Panc1 (cell line): ENCODE measurements at regions not wholly inside any gene's neighbourhood (a gene's known extent, or its start where the extent isn't known, plus 50 kb on each side); places are given as distances from the start of the nearest gene placed in this dataset.

ENCODE experiments used
- ATAC-seq: fragments of 200-7000 bp; cut with Tn5 transposase; 2 replicates; pipeline ENCODE4 v1.9.1; 2020; ENCODE audit warnings: mild to moderate bottlenecking, moderate library complexity
- BruUV-seq: library from RNA; stranded (reverse); fragments of 400-500 nt; replicated peaks from 2 replicates; lab custom pipeline; 2021; lab: Mats Ljungman, UMichigan
- CTCF ChIA-PET: fragments of 300-600 bp; sonication (Branson Sonifier 250); formaldehyde crosslinking; loops from one replicate; lab custom pipeline; 2022; ENCODE audit warnings: antibody characterized with exemption; lab: Charles Lee
- POLR2A ChIA-PET: fragments of 300-600 bp; sonication (Branson Sonifier 250); formaldehyde crosslinking; loops from one replicate; lab custom pipeline; 2022; ENCODE audit warnings: antibody characterized with exemption; lab: Charles Lee
- DNase-seq: peaks from one replicate; pipeline ENCODE4 v3.0.0-alpha.2; 2010; ENCODE audit warnings: low read depth, low spot score
- H3K27ac ChIP-seq: 2 replicates; pipeline ENCODE4 v1.5.1; 2011; ENCODE audit warnings: mild to moderate bottlenecking, low read length, inconsistent platforms
- H3K27me3 ChIP-seq: fragments of 200-500 bp; sonication (Bioruptor generic); 2 replicates; pipeline ENCODE4 v1.6.0; 2014; ENCODE audit warnings: low read length, inconsistent platforms; ENCODE audit not compliant: control insufficient read depth, insufficient read depth
- H3K36me3 ChIP-seq: fragments of 200-500 bp; sonication (Bioruptor generic); 2 replicates; pipeline ENCODE4 v1.5.1; 2014; ENCODE audit warnings: inconsistent platforms, mild to moderate bottlenecking, low read length, moderate library complexity; ENCODE audit not compliant: control insufficient read depth, insufficient read depth
- H3K4me1 ChIP-seq: 2 replicates; pipeline ENCODE4 v1.5.1; 2011; ENCODE audit warnings: inconsistent platforms, mild to moderate bottlenecking, low read length, moderate library complexity; ENCODE audit not compliant: control insufficient read depth, insufficient read depth
- H3K4me3 ChIP-seq, 2 experiments: 2 replicates each; pipeline ENCODE4 v1.5.1; 2011 to 2012; ENCODE audit warnings: low read depth in 2 of 2, low read length in 2 of 2, mild to moderate bottlenecking in 2 of 2, inconsistent platforms in 1 of 2, moderate library complexity in 1 of 2
- H3K9me3 ChIP-seq: fragments of 200-500 bp; sonication (Bioruptor generic); 2 replicates; pipeline ENCODE4 v1.5.1; 2014; ENCODE audit warnings: low read depth, mild to moderate bottlenecking, inconsistent platforms, low read length, moderate library complexity; ENCODE audit not compliant: control insufficient read depth, insufficient read depth
- CTCF ChIP-seq: fragments of 450-650 bp; IDR thresholded peaks from 2 replicates; pipeline ENCODE4 v1.5.1; 2017; ENCODE audit warnings: mild to moderate bottlenecking
- POLR2AphosphoS5 ChIP-seq: IDR thresholded peaks from 2 replicates; pipeline ENCODE4 v1.6.1; 2012; ENCODE audit warnings: mild to moderate bottlenecking, low read depth, low read length, moderate library complexity
- REST ChIP-seq, 2 experiments: IDR thresholded peaks; 2 replicates each; pipeline ENCODE4 v1.6.1; 2011 to 2012; ENCODE audit warnings: low read depth in 2 of 2, control low read depth in 1 of 2, low read length in 1 of 2, mild to moderate bottlenecking in 1 of 2, moderate library complexity in 1 of 2; ENCODE audit not compliant: insufficient read depth in 1 of 2
- SIN3A ChIP-seq: IDR thresholded peaks from 2 replicates; pipeline ENCODE4 v1.6.1; 2012; ENCODE audit warnings: low read depth, mild to moderate bottlenecking, low read length, moderate library complexity, borderline replicate concordance; ENCODE audit not compliant: insufficient read depth
- TCF7L2 ChIP-seq: IDR thresholded peaks from 2 replicates; pipeline ENCODE4 v1.6.1; 2011; ENCODE audit warnings: mild to moderate bottlenecking, low read depth, low read length, inconsistent platforms
- in situ Hi-C: cut with HindIII; loops from 2 replicates; pipeline ENCODE4 v1.10.0; 2016; ENCODE audit warnings: low sequenced_read_pairs, low pct_unique_long_range_greater_than_20kb
- intact Hi-C: fragments of 100-400 bp; cut with micrococcal nuclease; formaldehyde crosslinking; loops from one replicate; pipeline ENCODE4 v1.10.0; 2022; ENCODE audit not compliant: unreplicated experiment

- Histone ChIP-seq H3K4me3 (no peak overlapping the region), H3K4me1 (no peaks in the 10 kb centered on the region), H3K9me3 (no peaks in the 10 kb centered on the region), H3K36me3 (no peaks in the 10 kb centered on the region), H3K27me3 (no peaks in the 10 kb centered on the region), H3K27ac (no peak overlapping the region)
- BruUV-seq: no TSS peak
- ChIA-PET CTCF (no interaction called here), POLR2A (no interaction called here)
- TF ChIP-seq CTCF: no peak
- no peak for TF ChIP-seq REST (IDR thresholded peaks at IDR 0.05; ENCODE audit: insufficient read depth in 1 of 2, low read depth in 2 of 2, low read length in 1 of 2)
- no peak for TF ChIP-seq SIN3A
- intact Hi-C loops (no loop called here), in situ Hi-C loops (no loop called here)
- DNase-seq (no peak), ATAC-seq (no peak)
Measured at GRCh38 chr16:50970281-50970680, 180.8 kb downstream of the SALL1 start.

- Histone ChIP-seq H3K4me3 (no peak overlapping the region), H3K27me3 (no peaks in the 10 kb centered on the region; the same call in 1 of the 2 replicates), H3K27ac (no peak overlapping the region), H3K9me3 (no peaks in the 10 kb centered on the region), H3K4me1 (no peaks in the 10 kb centered on the region), H3K36me3 (no peaks in the 10 kb centered on the region)
- no TSS peak for BruUV-seq
- CTCF ChIA-PET: no interaction called here
- DNase-seq (no peak), ATAC-seq (no peak)
- no peak for TF ChIP-seq POLR2AphosphoS5
- TF ChIP-seq CTCF: no peak
- no peak for TF ChIP-seq SIN3A
- no peak for TF ChIP-seq REST (IDR thresholded peaks at IDR 0.05; ENCODE audit: insufficient read depth in 1 of 2, low read depth in 2 of 2, low read length in 1 of 2)
- TF ChIP-seq TCF7L2: no peak
- POLR2A ChIA-PET: no interaction called here
- in situ Hi-C loops (no loop called here), intact Hi-C loops (no loop called here)
Measured at GRCh38 chr16:50967827-50968612, 183.1 kb downstream of the SALL1 start.
